B cell (primary cell): ENCODE measurements at regions not wholly inside any gene's neighbourhood (a gene's known extent, or its start where the extent isn't known, plus 50 kb on each side); places are given as distances from the start of the nearest gene placed in this dataset.

ENCODE experiments used
- CTCF ChIP-seq: fragments of 200-600 bp; IDR thresholded peaks from one replicate; pipeline ENCODE4 v1.8.0; 2022; ENCODE audit warnings: antibody characterized with exemption, mild to moderate bottlenecking
- EZH2 ChIP-seq: IDR thresholded peaks from 2 replicates; pipeline ENCODE4 v1.6.1; 2012; ENCODE audit warnings: borderline replicate concordance, low read depth, mild to moderate bottlenecking, moderate library complexity, low read length; ENCODE audit not compliant: insufficient read depth, poor library complexity, severe bottlenecking

- TF ChIP-seq CTCF (no peak), EZH2 (no peak)
Measured at GRCh38 chr2:21453723-21454450, 330.1 kb downstream of the TDRD15 start.
